HFF-Myc (cell line): ENCODE measurements at regions not wholly inside any gene's neighbourhood (a gene's known extent, or its start where the extent isn't known, plus 50 kb on each side); places are given as distances from the start of the nearest gene placed in this dataset.

ENCODE experiments used
- DNase-seq: peaks from one replicate; pipeline ENCODE4 v3.0.0-alpha.2; 2011; ENCODE audit warnings: low read depth; ENCODE audit errors: extremely low read depth
- H3K4me3 ChIP-seq: replicated peaks from 2 replicates; pipeline ENCODE4 v1.5.1; 2011; ENCODE audit warnings: low read depth, mild to moderate bottlenecking, control low read depth, low read length
- TF ChIP-seq, protein P1 (sequence below): IDR thresholded peaks from 2 replicates; pipeline ENCODE4 v1.5.1; 2012; ENCODE audit warnings: mild to moderate bottlenecking, low read depth, low read length, control low read depth; ENCODE audit errors: missing control alignments

- TF ChIP-seq, protein P1, sequence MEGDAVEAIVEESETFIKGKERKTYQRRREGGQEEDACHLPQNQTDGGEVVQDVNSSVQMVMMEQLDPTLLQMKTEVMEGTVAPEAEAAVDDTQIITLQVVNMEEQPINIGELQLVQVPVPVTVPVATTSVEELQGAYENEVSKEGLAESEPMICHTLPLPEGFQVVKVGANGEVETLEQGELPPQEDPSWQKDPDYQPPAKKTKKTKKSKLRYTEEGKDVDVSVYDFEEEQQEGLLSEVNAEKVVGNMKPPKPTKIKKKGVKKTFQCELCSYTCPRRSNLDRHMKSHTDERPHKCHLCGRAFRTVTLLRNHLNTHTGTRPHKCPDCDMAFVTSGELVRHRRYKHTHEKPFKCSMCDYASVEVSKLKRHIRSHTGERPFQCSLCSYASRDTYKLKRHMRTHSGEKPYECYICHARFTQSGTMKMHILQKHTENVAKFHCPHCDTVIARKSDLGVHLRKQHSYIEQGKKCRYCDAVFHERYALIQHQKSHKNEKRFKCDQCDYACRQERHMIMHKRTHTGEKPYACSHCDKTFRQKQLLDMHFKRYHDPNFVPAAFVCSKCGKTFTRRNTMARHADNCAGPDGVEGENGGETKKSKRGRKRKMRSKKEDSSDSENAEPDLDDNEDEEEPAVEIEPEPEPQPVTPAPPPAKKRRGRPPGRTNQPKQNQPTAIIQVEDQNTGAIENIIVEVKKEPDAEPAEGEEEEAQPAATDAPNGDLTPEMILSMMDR = no peak
- no peak overlapping the region for H3K4me3 ChIP-seq
- no peak for DNase-seq
Measured at GRCh38 chr22:33111491-33111890, 53.3 kb upstream of the SYN3 start.

- DNase-seq = no peak
- TF ChIP-seq, protein P1 = no peak
- H3K4me3 ChIP-seq = no peak overlapping the region
Measured at GRCh38 chr22:33110562-33111163, 52.5 kb upstream of the SYN3 start.

GRCh38 chr22:33109514-33110430, 51.6 kb upstream of the SYN3 start:
- no peak overlapping the region for H3K4me3 ChIP-seq
- TF ChIP-seq, protein P1 = no peak
- DNase-seq = no peak

- TF ChIP-seq, protein P1 = no peak
- H3K4me3 ChIP-seq = no peak overlapping the region
- DNase-seq = no peak
Measured at GRCh38 chr22:33108037-33108436, 49.9 kb upstream of the SYN3 start.
